Ishikawa (cell line): ENCODE measurements at regions not wholly inside any gene's neighbourhood (a gene's known extent, or its start where the extent isn't known, plus 50 kb on each side); places are given as distances from the start of the nearest gene placed in this dataset.

Experiments used
- EP300 ChIP-seq: IDR thresholded peaks from 2 replicates; pipeline ENCODE4 v1.6.1; 2012; ENCODE audit warnings: borderline replicate concordance
- MAX ChIP-seq: IDR thresholded peaks from 2 replicates; pipeline ENCODE4 v1.6.1; 2012
- RAD21 ChIP-seq: IDR thresholded peaks from 2 replicates; pipeline ENCODE4 v1.6.1; 2012; ENCODE audit warnings: low read depth
- REST ChIP-seq: IDR thresholded peaks from 2 replicates; pipeline ENCODE4 v1.6.1; 2012; ENCODE audit warnings: low read depth, mild to moderate bottlenecking
- TEAD4 ChIP-seq: IDR thresholded peaks from 2 replicates; pipeline ENCODE4 v1.6.1; 2012
- ZBTB7A ChIP-seq: IDR thresholded peaks from 2 replicates; pipeline ENCODE4 v1.6.1; 2012; ENCODE audit warnings: low read depth

GRCh38 chr6:80946402-80946801 lies 806.1 kb downstream of the TENT5A start:
- no peak for TF ChIP-seq TEAD4
- no peak for TF ChIP-seq RAD21
- no peak for TF ChIP-seq EP300
- TF ChIP-seq MAX: no peak
- no peak for TF ChIP-seq ZBTB7A
- TF ChIP-seq REST: no peak
